Mesothelial cell of epicardium (in vitro differentiated cells): ENCODE measurements at regions not wholly inside any gene's neighbourhood (a gene's known extent, or its start where the extent isn't known, plus 50 kb on each side); places are given as distances from the start of the nearest gene placed in this dataset.

Experiments
- DNase-seq, 2 experiments: peaks; one replicate each; pipeline ENCODE4 v3.0.0; 2021; ENCODE audit warnings: low spot score in 2 of 2; ENCODE audit not compliant: unreplicated experiment in 2 of 2
- H3K27ac Mint-ChIP-seq: 2 replicates; pipeline ENCODE4 v1.8.0; 2021; ENCODE audit warnings: mixed read lengths
- H3K27me3 Mint-ChIP-seq: 2 replicates; pipeline ENCODE4 v1.8.0; 2021; ENCODE audit warnings: low read depth, mixed read lengths
- H3K36me3 Mint-ChIP-seq: 2 replicates; pipeline ENCODE4 v1.8.0; 2021; ENCODE audit warnings: mixed read lengths
- H3K4me1 Mint-ChIP-seq: 2 replicates; pipeline ENCODE4 v1.8.0; 2021; ENCODE audit warnings: mixed read lengths
- H3K4me3 Mint-ChIP-seq: 2 replicates; pipeline ENCODE4 v1.8.0; 2021; ENCODE audit warnings: mild to moderate bottlenecking, moderate library complexity, mixed read lengths
- H3K9me3 Mint-ChIP-seq: 2 replicates; pipeline ENCODE4 v1.8.0; 2021; ENCODE audit warnings: mixed read lengths
- TF ChIP-seq, protein P1 (sequence below): fragments of 200-600 bp; sonication (generic); IDR thresholded peaks from one replicate; pipeline ENCODE4 v1.5.0; 2021; ENCODE audit warnings: antibody characterized with exemption; ENCODE audit not compliant: unreplicated experiment

DNA sequence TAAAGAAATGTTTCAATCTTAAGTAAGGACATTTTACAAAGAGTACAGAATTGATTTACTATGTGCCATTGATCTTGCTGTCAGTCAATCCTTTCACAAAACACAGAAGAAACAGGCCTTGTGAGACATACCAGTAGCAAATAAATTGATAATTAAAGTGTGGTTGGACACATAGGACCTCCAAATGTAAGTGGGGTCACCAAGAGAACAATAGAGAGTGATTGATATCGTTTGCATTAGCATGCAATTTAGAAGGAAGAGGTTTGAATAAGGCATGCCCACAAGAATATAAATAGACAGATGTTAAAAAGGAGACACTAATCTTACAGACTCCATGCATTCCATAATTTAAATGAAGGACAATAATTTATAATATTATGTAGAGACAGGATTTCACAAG is 1628.3 kb downstream of the PCDH9 start:
- Mint-ChIP-seq H3K36me3 (peaks cover 5% of the 10 kb centered on the region), H3K4me3 (no peak overlapping the region)

DNA sequence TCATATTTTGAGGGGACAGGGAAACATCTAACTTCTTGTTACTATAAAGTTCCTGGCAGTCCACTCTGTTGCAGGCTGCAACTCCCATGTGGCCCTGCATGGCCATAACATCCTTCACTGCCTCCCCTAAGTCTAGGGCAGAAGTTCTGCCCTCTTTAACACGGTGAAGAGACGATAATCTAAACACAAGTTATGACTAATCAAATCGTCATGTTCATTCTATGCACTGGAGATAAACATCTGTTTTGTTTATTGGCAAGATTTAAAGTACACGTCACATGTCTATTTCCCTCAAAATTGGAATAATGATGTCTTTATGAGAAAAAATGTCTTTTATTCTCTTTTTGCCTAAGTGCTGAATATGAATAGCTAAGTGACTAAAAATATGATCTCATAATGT is 1629.4 kb downstream of the PCDH9 start:
- TF ChIP-seq, protein P1, sequence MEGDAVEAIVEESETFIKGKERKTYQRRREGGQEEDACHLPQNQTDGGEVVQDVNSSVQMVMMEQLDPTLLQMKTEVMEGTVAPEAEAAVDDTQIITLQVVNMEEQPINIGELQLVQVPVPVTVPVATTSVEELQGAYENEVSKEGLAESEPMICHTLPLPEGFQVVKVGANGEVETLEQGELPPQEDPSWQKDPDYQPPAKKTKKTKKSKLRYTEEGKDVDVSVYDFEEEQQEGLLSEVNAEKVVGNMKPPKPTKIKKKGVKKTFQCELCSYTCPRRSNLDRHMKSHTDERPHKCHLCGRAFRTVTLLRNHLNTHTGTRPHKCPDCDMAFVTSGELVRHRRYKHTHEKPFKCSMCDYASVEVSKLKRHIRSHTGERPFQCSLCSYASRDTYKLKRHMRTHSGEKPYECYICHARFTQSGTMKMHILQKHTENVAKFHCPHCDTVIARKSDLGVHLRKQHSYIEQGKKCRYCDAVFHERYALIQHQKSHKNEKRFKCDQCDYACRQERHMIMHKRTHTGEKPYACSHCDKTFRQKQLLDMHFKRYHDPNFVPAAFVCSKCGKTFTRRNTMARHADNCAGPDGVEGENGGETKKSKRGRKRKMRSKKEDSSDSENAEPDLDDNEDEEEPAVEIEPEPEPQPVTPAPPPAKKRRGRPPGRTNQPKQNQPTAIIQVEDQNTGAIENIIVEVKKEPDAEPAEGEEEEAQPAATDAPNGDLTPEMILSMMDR, result no peak
- H3K36me3 Mint-ChIP-seq, result peaks cover 5% of the 10 kb centered on the region
- H3K9me3 Mint-ChIP-seq, result peaks cover 34% of the 10 kb centered on the region
- H3K4me1 Mint-ChIP-seq, result peaks cover 19% of the 10 kb centered on the region
- no peak for DNase-seq
- no peaks in the 10 kb centered on the region for H3K27me3 Mint-ChIP-seq
- no peak overlapping the region for H3K4me3 Mint-ChIP-seq
- H3K27ac Mint-ChIP-seq, result no peak overlapping the region

More for the DNA sequence above, 1628.3 kb downstream of the PCDH9 start:
- Mint-ChIP-seq H3K4me1 (peaks cover 19% of the 10 kb centered on the region), H3K9me3 (peaks cover 35% of the 10 kb centered on the region), H3K27ac (peak overlapping the region; percentile 41), H3K27me3 (no peaks in the 10 kb centered on the region)
- no peak for DNase-seq
- TF ChIP-seq, protein P1, result no peak

DNA sequence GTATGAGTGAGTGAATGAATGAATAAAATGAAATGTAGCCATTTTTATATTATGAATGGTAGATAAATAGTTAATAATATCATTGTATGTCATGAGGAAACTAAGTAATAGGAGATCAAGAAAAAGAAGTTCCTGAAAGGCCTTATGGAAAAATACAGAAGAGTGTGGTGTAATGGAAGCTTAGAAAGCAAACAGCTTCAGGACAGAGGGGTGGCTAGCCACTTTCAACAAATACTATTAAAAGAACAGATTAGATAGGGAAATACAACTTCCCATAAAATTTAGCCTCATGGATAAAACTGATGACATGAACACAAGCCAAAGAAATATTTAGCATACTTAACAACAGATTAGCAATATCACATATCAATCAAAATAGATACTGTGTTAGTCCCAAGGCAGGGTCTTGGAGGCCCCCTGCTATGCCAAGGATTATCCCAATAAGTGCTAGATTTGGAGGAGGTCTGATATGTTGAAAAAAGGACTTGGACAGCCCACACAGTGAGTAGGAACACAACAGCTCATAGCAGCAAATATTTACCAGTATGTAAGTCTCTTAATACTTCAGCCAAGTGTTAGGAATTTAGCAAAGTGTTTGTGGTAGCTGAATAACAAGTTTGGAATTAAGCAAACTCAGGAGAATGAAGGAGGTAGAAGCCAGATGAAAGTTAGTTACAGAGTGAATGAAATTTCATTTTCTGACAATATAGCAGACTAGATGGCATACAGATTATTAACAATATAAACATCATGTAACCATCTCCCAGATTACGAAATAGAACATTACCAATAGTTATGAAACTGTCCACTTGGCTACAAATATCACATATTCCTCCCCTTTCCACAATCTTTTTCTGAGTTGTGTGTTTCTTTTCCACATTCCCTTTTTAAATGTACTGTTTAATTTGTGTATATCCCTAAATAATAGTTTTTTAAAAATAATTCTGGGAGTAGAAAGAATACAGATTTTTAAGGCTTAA is 1632.0 kb downstream of the PCDH9 start:
- Mint-ChIP-seq H3K27ac (peak overlapping the region; percentile 28), H3K4me3 (no peak overlapping the region), H3K9me3 (peaks cover 20% of the 10 kb centered on the region), H3K4me1 (peaks cover 41% of the 10 kb centered on the region), H3K36me3 (peaks cover 2% of the 10 kb centered on the region), H3K27me3 (no peaks in the 10 kb centered on the region)
- TF ChIP-seq, protein P1, result no peak
- DNase-seq, result no peak

DNA sequence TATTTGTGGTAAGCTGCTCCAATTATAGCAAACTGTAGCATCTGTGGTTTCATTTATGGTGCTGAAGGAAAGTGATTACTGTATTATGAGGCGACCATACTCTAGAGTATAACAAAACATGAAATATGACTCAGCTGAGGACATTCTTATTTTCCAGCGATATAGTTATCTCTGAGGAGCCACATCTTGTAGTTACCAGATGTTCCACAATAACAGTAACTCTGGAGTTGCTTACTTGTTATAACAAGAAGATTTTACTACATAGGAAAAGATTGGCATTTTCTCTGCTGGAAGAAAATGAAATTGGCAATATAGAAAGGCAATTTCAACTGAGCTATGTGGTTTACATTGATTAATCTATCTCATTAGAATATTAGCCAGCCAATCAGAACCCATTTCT is 1634.2 kb downstream of the PCDH9 start:
- Mint-ChIP-seq H3K9me3 (peaks cover 12% of the 10 kb centered on the region), H3K4me3 (no peak overlapping the region), H3K4me1 (peaks cover 52% of the 10 kb centered on the region), H3K27me3 (no peaks in the 10 kb centered on the region), H3K36me3 (peaks cover 2% of the 10 kb centered on the region), H3K27ac (no peak overlapping the region)
- TF ChIP-seq, protein P1, result no peak
- no peak for DNase-seq

DNA sequence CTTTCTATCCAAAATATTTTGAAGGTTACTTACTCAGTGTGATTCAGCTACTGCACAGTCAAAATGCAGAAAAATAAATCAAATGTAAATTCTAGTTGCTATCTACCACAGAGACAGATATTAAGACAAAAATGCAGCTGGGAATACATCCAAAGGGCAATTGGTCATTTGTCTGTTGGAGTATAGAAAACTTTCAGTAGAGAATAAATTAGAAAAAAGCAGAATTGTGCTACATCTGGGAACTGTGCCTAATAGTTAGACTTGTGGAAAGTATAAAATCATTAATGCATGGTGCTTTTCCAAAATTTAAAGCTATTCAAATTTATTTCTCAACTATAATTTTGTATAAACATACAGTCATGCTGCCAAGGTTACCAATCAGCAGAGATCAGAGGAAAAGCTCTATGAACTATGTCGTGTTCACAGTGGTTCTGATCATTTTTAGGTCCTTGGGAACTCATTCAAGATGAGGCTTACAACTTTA is 1635.8 kb downstream of the PCDH9 start:
- Mint-ChIP-seq H3K36me3 (peaks cover 9% of the 10 kb centered on the region), H3K27ac (peak overlapping the region; percentile 75), H3K4me3 (no peak overlapping the region), H3K9me3 (peaks cover 15% of the 10 kb centered on the region), H3K4me1 (peaks cover 52% of the 10 kb centered on the region), H3K27me3 (no peaks in the 10 kb centered on the region)
- no peak for DNase-seq
- TF ChIP-seq, protein P1, result no peak
